Endothelial cell of umbilical vein (primary cell): ENCODE measurements at regions not wholly inside any gene's neighbourhood (a gene's known extent, or its start where the extent isn't known, plus 50 kb on each side); places are given as distances from the start of the nearest gene placed in this dataset.

Experiments
- BruUV-seq: library from RNA; stranded (reverse); fragments of 400-500 nt; replicated peaks from 2 replicates; lab custom pipeline; 2021; lab: Mats Ljungman, UMichigan
- CTCF ChIA-PET: fragments of 300-600, 350-600 bp; sonication (Branson Sonifier 250); formaldehyde crosslinking; loops from one replicate; lab custom pipeline; 2021; ENCODE audit warnings: antibody characterized with exemption, inconsistent platforms; lab: Charles Lee
- POLR2A ChIA-PET: fragments of 300-600, 350-600 bp; sonication (Branson Sonifier 250); formaldehyde crosslinking; loops from one replicate; lab custom pipeline; 2021; ENCODE audit warnings: antibody characterized with exemption, inconsistent platforms; lab: Charles Lee
- DNase-seq: peaks from one replicate; pipeline ENCODE4 v3.0.0-alpha.2; 2011; ENCODE audit warnings: low read depth, low spot score
- FAIRE-seq: peaks from 2 replicates; lab custom pipeline; 2011; peaks lifted over from hg19 to GRCh38; lab: Jason Lieb, UNC
- H2AFZ ChIP-seq: 2 replicates; pipeline ENCODE4 v1.6.0; 2012; ENCODE audit warnings: low read depth, low read length, control low read depth, inconsistent platforms
- H3K27ac ChIP-seq: 2 replicates; pipeline ENCODE4 v1.5.1; 2011; ENCODE audit warnings: low read depth, mild to moderate bottlenecking, control low read depth, low read length, moderate library complexity; ENCODE audit not compliant: insufficient read depth
- H3K27me3 ChIP-seq, 2 experiments: 2 replicates each; pipeline versions ENCODE4 v1.6.0 to v1.6.1; 2011; ENCODE audit warnings: low read length in 2 of 2, mixed read lengths in 1 of 2; ENCODE audit not compliant: control insufficient read depth in 2 of 2, insufficient read depth in 2 of 2
- H3K36me3 ChIP-seq, 2 experiments: 2 replicates in 1 of 2; 3 replicates in 1 of 2; pipeline ENCODE4 v1.5.1; 2011; ENCODE audit warnings: low read length in 2 of 2, mild to moderate bottlenecking in 1 of 2, moderate library complexity in 1 of 2; ENCODE audit not compliant: control insufficient read depth in 2 of 2, insufficient read depth in 2 of 2; ENCODE audit errors: extremely low read depth in 1 of 2
- H3K4me1 ChIP-seq: 3 replicates; pipeline ENCODE4 v1.5.1; 2011; ENCODE audit warnings: mild to moderate bottlenecking, low read length; ENCODE audit not compliant: control insufficient read depth, insufficient read depth; ENCODE audit errors: extremely low read depth
- H3K4me2 ChIP-seq: 2 replicates; pipeline ENCODE4 v1.6.1; 2011; ENCODE audit warnings: low read length, control low read depth, mixed read lengths; ENCODE audit not compliant: insufficient read depth
- H3K4me3 ChIP-seq, 3 experiments: fragments of 200-600 bp in 1 of 3; sonication (generic), shearing (Covaris generic) in 1 of 3; replicated peaks in 1 of 3; 2 replicates each; pipeline ENCODE4 v1.5.1; 2011 to 2016; ENCODE audit warnings: control low read depth in 3 of 3, low read length in 3 of 3, mild to moderate bottlenecking in 2 of 3, inconsistent platforms in 1 of 3, low read depth in 1 of 3, moderate library complexity in 1 of 3; ENCODE audit not compliant: insufficient read depth in 1 of 3
- H3K79me2 ChIP-seq: 2 replicates; pipeline ENCODE4 v1.6.0; 2012; ENCODE audit warnings: low read length, inconsistent platforms; ENCODE audit not compliant: control insufficient read depth, insufficient read depth
- H3K9ac ChIP-seq: replicated peaks from 2 replicates; pipeline ENCODE3; 2011; ENCODE audit warnings: low read length, control low read depth; ENCODE audit not compliant: insufficient read depth; ENCODE audit errors: extremely low read depth
- H3K9me1 ChIP-seq: replicated peaks from 3 replicates; pipeline ENCODE4 v1.6.0; 2011; ENCODE audit warnings: mild to moderate bottlenecking, low read length; ENCODE audit not compliant: control insufficient read depth, insufficient read depth; ENCODE audit errors: extremely low read depth
- H3K9me3 ChIP-seq: replicated peaks from 2 replicates; pipeline ENCODE4 v1.5.1; 2012; ENCODE audit warnings: low read length, inconsistent platforms; ENCODE audit not compliant: control insufficient read depth, insufficient read depth
- H4K20me1 ChIP-seq: replicated peaks from 2 replicates; pipeline ENCODE3; 2011; ENCODE audit warnings: mild to moderate bottlenecking, low read length; ENCODE audit not compliant: control insufficient read depth, insufficient read depth; ENCODE audit errors: extremely low read depth
- CTCF ChIP-seq, 2 donors: IDR thresholded peaks; 1 replicate in 1 of 2; 2 replicates in 1 of 2; pipeline ENCODE4 v1.5.1; 2011; ENCODE audit warnings: low read length in 2 of 2, mild to moderate bottlenecking in 2 of 2, moderate library complexity in 2 of 2, control low read depth in 1 of 2, inconsistent platforms in 1 of 2, low read depth in 1 of 2; ENCODE audit not compliant: insufficient read depth in 1 of 2; ENCODE audit errors: extremely low read depth in 1 of 2
- EZH2 ChIP-seq: IDR thresholded peaks from 2 replicates; pipeline ENCODE4 v1.6.1; 2012; ENCODE audit warnings: borderline replicate concordance, low read depth, mild to moderate bottlenecking, moderate library complexity, low read length, inconsistent platforms; ENCODE audit not compliant: severe bottlenecking
- FOS ChIP-seq: IDR thresholded peaks from 2 replicates; pipeline ENCODE4 v1.6.1; 2011; ENCODE audit warnings: mild to moderate bottlenecking, low read length, moderate library complexity, borderline replicate concordance; ENCODE audit not compliant: insufficient read depth
- GATA2 ChIP-seq: IDR thresholded peaks from 2 replicates; pipeline ENCODE4 v1.7.0; 2011; ENCODE audit warnings: low read depth, mild to moderate bottlenecking, moderate library complexity, mixed read lengths, low read length; ENCODE audit not compliant: insufficient read length, insufficient read depth
- JUN ChIP-seq: IDR thresholded peaks from 2 replicates; pipeline ENCODE4 v1.6.1; 2011; ENCODE audit warnings: borderline replicate concordance, low read depth; ENCODE audit not compliant: insufficient read length, insufficient read depth
- MAX ChIP-seq: IDR thresholded peaks from 2 replicates; pipeline ENCODE4 v1.6.1; 2011; ENCODE audit not compliant: insufficient read depth, insufficient read length
- MYC ChIP-seq: IDR thresholded peaks from one replicate; pipeline ENCODE4 v1.6.1; 2011; ENCODE audit warnings: mild to moderate bottlenecking, low read depth, low read length
- POLR2A ChIP-seq: IDR thresholded peaks from 2 replicates; pipeline ENCODE4 v1.6.1; 2012; ENCODE audit warnings: low read depth, mild to moderate bottlenecking, control low read depth, low read length
- POLR2AphosphoS5 ChIP-seq: IDR thresholded peaks from 2 replicates; pipeline ENCODE4 v1.6.1; 2012; ENCODE audit warnings: low read depth, mild to moderate bottlenecking, control low read depth, low read length, moderate library complexity; ENCODE audit not compliant: insufficient read depth
- dilution Hi-C: fragments of 300-500 bp; cut with MboI; formaldehyde crosslinking; loops from one replicate; pipeline ENCODE4 v1.15.0; 2019; ENCODE audit warnings: low sequenced_read_pairs; ENCODE audit not compliant: extremely low pct_ligation_motif_present
- intact Hi-C: fragments of 100-400 bp; cut with micrococcal nuclease; formaldehyde crosslinking; loops from one replicate; pipeline ENCODE4 v1.10.0; 2022

- dilution Hi-C loops (no loop called here), intact Hi-C loops (loop anchor here (10.0 kb wide), 2 partner anchors 285 to 335 kb away; partner anchors contain the start of gene CNR1)
- ChIA-PET POLR2A (no interaction called here), CTCF (no interaction called here)
- no peaks in the 10 kb centered on the region for H3K4me1 ChIP-seq
- no peak for TF ChIP-seq EZH2
- TF ChIP-seq JUN, result no peak
- TF ChIP-seq CTCF (IDR thresholded peaks at IDR 0.05; ENCODE audit: extremely low read depth in 1 of 2, insufficient read depth in 1 of 2, low read depth in 1 of 2, low read length in 2 of 2), result no peak
- no peak for TF ChIP-seq POLR2AphosphoS5
- TF ChIP-seq POLR2A, result no peak
- TF ChIP-seq MYC, result no peak
- no peak for TF ChIP-seq FOS
- no peak for TF ChIP-seq MAX
- no peak for TF ChIP-seq GATA2
- H3K9ac ChIP-seq, result no peak overlapping the region
- H3K9me3 ChIP-seq, result no peaks in the 10 kb centered on the region
- no peaks in the 10 kb centered on the region for H3K9me1 ChIP-seq
- no peak overlapping the region for H3K4me2 ChIP-seq
- H3K36me3 ChIP-seq, result no peaks in the 10 kb centered on the region
- H3K79me2 ChIP-seq, result no peaks in the 10 kb centered on the region
- DNase-seq (no peak), FAIRE-seq (no peak)
- no peaks in the 10 kb centered on the region for H4K20me1 ChIP-seq
- H3K27me3 ChIP-seq, result no peaks in the 10 kb centered on the region
- H3K4me3 ChIP-seq, result no peak overlapping the region
- H2AFZ ChIP-seq, result no peak overlapping the region
- no TSS peak for BruUV-seq
- H3K27ac ChIP-seq, result no peak overlapping the region
Observed at GRCh38 chr6:88499845-88500699, 333.9 kb upstream of the CNR1 start.
